SK-N-SH treated with all-trans-retinoic acid at 6 μM for 48 hours (cell line): ENCODE measurements at regions not wholly inside any gene's neighbourhood (a gene's known extent, or its start where the extent isn't known, plus 50 kb on each side); places are given as distances from the start of the nearest gene placed in this dataset.

Source experiments
- ARNTL ChIP-seq: fragments of 450-650 bp; formaldehyde crosslinking; IDR thresholded peaks from 2 replicates; pipeline ENCODE4 v1.5.0; 2020; ENCODE audit warnings: low read depth, mild to moderate bottlenecking, moderate library complexity, borderline replicate concordance
- BACH2 ChIP-seq: fragments of 250-450 bp; sonication (Bioruptor Pico); IDR thresholded peaks from 2 replicates; pipeline ENCODE4 v1.9.0; 2021; ENCODE audit warnings: mild to moderate bottlenecking, borderline replicate concordance
- GLIS3 ChIP-seq: fragments of 250-450 bp; sonication (Bioruptor Pico); IDR thresholded peaks from 2 replicates; pipeline ENCODE4 v1.5.0; 2020; ENCODE audit warnings: mild to moderate bottlenecking, moderate library complexity
- OSR1 ChIP-seq: fragments of 250-450 bp; sonication (Bioruptor Pico); IDR thresholded peaks from 2 replicates; pipeline ENCODE4 v1.8.0; 2022; ENCODE audit warnings: moderate library complexity, mild to moderate bottlenecking, inconsistent platforms
- RARB ChIP-seq: fragments of 250-450 bp; sonication (Bioruptor Pico); IDR thresholded peaks from 2 replicates; pipeline ENCODE4 v1.8.0; 2021; ENCODE audit warnings: mild to moderate bottlenecking, moderate library complexity
- SNAI2 ChIP-seq: fragments of 250-450 bp; sonication (Bioruptor Pico); IDR thresholded peaks from 2 replicates; pipeline ENCODE4 v1.5.0; 2020; ENCODE audit warnings: mild to moderate bottlenecking, moderate library complexity
- TOX ChIP-seq: fragments of 250-450 bp; sonication (Bioruptor Pico); IDR thresholded peaks from 2 replicates; pipeline ENCODE4 v1.8.0; 2021; ENCODE audit warnings: mild to moderate bottlenecking, moderate library complexity, borderline replicate concordance
- TSHZ2 ChIP-seq: fragments of 250-450 bp; sonication (Bioruptor Pico); IDR thresholded peaks from 2 replicates; pipeline ENCODE4 v1.5.0; 2020; ENCODE audit warnings: mild to moderate bottlenecking, moderate library complexity
- ZC3H10 ChIP-seq: fragments of 250-450 bp; sonication (Bioruptor Pico); IDR thresholded peaks from 2 replicates; pipeline ENCODE4 v1.5.1; 2021; ENCODE audit warnings: mild to moderate bottlenecking, moderate library complexity
- ZFP30 ChIP-seq: fragments of 450-650 bp; formaldehyde crosslinking; IDR thresholded peaks from 2 replicates; pipeline ENCODE4 v1.5.0; 2022; ENCODE audit warnings: mild to moderate bottlenecking, moderate library complexity
- ZNF8 ChIP-seq: fragments of 450-650 bp; formaldehyde crosslinking; IDR thresholded peaks from 2 replicates; pipeline ENCODE4 v1.5.0; 2020; ENCODE audit warnings: mild to moderate bottlenecking, moderate library complexity
- TF ChIP-seq, protein P1 (sequence below): fragments of 250-450 bp; sonication (Bioruptor Pico); IDR thresholded peaks from 2 replicates; pipeline ENCODE4 v1.8.0; 2021; ENCODE audit warnings: low read depth, mild to moderate bottlenecking, moderate library complexity, borderline replicate concordance
- TF ChIP-seq, protein P2 (sequence below): fragments of 250-450 bp; sonication (Bioruptor Pico); IDR thresholded peaks from 2 replicates; pipeline ENCODE4 v1.8.0; 2020; ENCODE audit warnings: mild to moderate bottlenecking, moderate library complexity, borderline replicate concordance
- TF ChIP-seq, protein P3 (sequence below): fragments of 250-450 bp; sonication (Bioruptor Pico); IDR thresholded peaks from 2 replicates; pipeline ENCODE4 v1.5.1; 2021; ENCODE audit warnings: mild to moderate bottlenecking, moderate library complexity

- TF ChIP-seq RARB (CRISPR knock-in tag) (no peak), ARNTL (CRISPR knock-in tag) (no peak), ZFP30 (no peak), OSR1 (no peak), SNAI2 (CRISPR knock-in tag) (no peak), BACH2 (CRISPR knock-in tag) (no peak), TSHZ2 (no peak), ZNF8 (no peak), TOX (CRISPR knock-in tag) (no peak), ZC3H10 (CRISPR knock-in tag) (no peak), GLIS3 (no peak)
- TF ChIP-seq, protein P1, sequence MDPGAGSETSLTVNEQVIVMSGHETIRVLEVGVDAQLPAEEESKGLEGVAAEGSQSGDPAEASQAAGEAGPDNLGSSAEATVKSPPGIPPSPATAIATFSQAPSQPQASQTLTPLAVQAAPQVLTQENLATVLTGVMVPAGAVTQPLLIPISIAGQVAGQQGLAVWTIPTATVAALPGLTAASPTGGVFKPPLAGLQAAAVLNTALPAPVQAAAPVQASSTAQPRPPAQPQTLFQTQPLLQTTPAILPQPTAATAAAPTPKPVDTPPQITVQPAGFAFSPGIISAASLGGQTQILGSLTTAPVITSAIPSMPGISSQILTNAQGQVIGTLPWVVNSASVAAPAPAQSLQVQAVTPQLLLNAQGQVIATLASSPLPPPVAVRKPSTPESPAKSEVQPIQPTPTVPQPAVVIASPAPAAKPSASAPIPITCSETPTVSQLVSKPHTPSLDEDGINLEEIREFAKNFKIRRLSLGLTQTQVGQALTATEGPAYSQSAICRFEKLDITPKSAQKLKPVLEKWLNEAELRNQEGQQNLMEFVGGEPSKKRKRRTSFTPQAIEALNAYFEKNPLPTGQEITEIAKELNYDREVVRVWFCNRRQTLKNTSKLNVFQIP (CRISPR knock-in tag) = no peak
- TF ChIP-seq, protein P2, sequence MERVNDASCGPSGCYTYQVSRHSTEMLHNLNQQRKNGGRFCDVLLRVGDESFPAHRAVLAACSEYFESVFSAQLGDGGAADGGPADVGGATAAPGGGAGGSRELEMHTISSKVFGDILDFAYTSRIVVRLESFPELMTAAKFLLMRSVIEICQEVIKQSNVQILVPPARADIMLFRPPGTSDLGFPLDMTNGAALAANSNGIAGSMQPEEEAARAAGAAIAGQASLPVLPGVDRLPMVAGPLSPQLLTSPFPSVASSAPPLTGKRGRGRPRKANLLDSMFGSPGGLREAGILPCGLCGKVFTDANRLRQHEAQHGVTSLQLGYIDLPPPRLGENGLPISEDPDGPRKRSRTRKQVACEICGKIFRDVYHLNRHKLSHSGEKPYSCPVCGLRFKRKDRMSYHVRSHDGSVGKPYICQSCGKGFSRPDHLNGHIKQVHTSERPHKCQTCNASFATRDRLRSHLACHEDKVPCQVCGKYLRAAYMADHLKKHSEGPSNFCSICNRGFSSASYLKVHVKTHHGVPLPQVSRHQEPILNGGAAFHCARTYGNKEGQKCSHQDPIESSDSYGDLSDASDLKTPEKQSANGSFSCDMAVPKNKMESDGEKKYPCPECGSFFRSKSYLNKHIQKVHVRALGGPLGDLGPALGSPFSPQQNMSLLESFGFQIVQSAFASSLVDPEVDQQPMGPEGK (CRISPR knock-in tag) = no peak
- TF ChIP-seq, protein P3, sequence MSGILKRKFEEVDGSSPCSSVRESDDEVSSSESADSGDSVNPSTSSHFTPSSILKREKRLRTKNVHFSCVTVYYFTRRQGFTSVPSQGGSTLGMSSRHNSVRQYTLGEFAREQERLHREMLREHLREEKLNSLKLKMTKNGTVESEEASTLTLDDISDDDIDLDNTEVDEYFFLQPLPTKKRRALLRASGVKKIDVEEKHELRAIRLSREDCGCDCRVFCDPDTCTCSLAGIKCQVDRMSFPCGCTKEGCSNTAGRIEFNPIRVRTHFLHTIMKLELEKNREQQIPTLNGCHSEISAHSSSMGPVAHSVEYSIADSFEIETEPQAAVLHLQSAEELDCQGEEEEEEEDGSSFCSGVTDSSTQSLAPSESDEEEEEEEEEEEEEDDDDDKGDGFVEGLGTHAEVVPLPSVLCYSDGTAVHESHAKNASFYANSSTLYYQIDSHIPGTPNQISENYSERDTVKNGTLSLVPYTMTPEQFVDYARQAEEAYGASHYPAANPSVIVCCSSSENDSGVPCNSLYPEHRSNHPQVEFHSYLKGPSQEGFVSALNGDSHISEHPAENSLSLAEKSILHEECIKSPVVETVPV (CRISPR knock-in tag) = no peak
These were observed 370.4 kb upstream of the PLXNA2 start for GRCh38 chr1:208614610-208615009.
